H1 (cell line): ENCODE measurements at regions not wholly inside any gene's neighbourhood (a gene's known extent, or its start where the extent isn't known, plus 50 kb on each side); places are given as distances from the start of the nearest gene placed in this dataset.

Experiments
- JUN ChIP-seq: IDR thresholded peaks from 2 replicates; pipeline ENCODE4 v1.6.1; 2011; ENCODE audit warnings: low read depth, mild to moderate bottlenecking, improper control_type of control experiment, low read length
- RAD21 ChIP-seq, 2 experiments: IDR thresholded peaks in 1 of 2; conservative IDR thresholded peaks in 1 of 2; 2 replicates each; pipeline ENCODE4 v1.6.1; 2011; ENCODE audit warnings: low read depth in 2 of 2, low read length in 2 of 2, improper control_type of control experiment in 1 of 2, inconsistent platforms in 1 of 2, mild to moderate bottlenecking in 1 of 2, moderate library complexity in 1 of 2
- TF ChIP-seq, protein P1 (sequence below), 3 experiments: IDR thresholded peaks; 1 replicate in 2 of 3; 2 replicates in 1 of 3; pipeline versions ENCODE4 v1.5.1 to v1.6.1; 2011; ENCODE audit warnings: low read length in 3 of 3, mild to moderate bottlenecking in 3 of 3, inconsistent platforms in 2 of 3, low read depth in 1 of 3, moderate library complexity in 1 of 3; ENCODE audit not compliant: insufficient read depth in 1 of 3; ENCODE audit errors: control extremely low read depth in 1 of 3

DNA sequence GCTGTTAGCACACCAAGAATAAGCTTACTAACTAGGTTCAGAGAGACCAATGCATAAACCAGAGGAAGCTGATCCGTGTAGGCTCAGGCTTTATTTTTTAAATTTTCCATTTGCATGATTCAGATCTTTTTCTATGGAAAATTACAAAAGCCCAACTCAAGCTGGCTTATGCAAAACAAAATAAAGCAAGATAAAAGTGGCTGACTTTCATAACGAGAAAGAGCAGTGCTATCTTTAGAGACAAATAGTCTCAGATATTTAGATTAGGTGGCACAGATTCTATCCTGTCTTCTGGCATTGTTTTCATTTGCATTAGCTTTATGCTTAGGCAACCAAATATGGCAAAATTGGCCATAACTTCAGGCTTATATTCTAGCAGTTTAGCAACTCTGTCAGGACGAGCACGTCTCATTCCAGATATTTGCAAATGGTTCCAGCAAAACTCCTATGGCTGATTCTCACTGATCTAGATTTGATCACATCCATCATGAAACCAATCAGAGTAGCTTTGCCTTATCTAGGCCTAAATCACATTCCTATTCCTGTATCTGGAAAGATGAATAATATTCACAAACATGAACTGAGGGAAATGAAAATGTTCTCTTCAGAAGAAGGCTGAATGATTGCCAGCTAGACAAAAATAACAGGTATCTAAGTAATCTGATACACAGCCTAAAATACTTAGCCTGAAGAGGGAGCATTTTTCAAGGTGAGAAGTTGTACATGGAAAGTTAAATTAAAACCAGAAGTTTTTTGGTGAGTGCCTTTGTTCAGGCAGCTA lies 216.4 kb upstream of the DPPA4 start:
- TF ChIP-seq, protein P1, sequence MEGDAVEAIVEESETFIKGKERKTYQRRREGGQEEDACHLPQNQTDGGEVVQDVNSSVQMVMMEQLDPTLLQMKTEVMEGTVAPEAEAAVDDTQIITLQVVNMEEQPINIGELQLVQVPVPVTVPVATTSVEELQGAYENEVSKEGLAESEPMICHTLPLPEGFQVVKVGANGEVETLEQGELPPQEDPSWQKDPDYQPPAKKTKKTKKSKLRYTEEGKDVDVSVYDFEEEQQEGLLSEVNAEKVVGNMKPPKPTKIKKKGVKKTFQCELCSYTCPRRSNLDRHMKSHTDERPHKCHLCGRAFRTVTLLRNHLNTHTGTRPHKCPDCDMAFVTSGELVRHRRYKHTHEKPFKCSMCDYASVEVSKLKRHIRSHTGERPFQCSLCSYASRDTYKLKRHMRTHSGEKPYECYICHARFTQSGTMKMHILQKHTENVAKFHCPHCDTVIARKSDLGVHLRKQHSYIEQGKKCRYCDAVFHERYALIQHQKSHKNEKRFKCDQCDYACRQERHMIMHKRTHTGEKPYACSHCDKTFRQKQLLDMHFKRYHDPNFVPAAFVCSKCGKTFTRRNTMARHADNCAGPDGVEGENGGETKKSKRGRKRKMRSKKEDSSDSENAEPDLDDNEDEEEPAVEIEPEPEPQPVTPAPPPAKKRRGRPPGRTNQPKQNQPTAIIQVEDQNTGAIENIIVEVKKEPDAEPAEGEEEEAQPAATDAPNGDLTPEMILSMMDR (IDR thresholded peaks at IDR 0.05; ENCODE audit: control extremely low read depth in 1 of 3, insufficient read depth in 1 of 3, low read depth in 1 of 3, low read length in 3 of 3): peak in 1 of 3 experiments; percentile 18; a peak in 2 of 4 replicates
- TF ChIP-seq RAD21 (IDR thresholded peaks at IDR 0.05 in 1 of 2, conservative IDR thresholded peaks at IDR 0.05 in 1 of 2; ENCODE audit: low read depth in 2 of 2, low read length in 2 of 2): 0 out of 4 replicates have a peak, but pooled peaks have one; percentile 5 to 9
- TF ChIP-seq JUN: no peak
